ENCODE measurements at regions not wholly inside any gene's neighbourhood (a gene's known extent, or its start where the extent isn't known, plus 50 kb on each side); places are given as distances from the start of the nearest gene placed in this dataset.

GRCh38 chr4:189322426-189322825 lies 618.2 kb upstream of the FRG1 start:
- TF ChIP-seq CTCF (conservative IDR thresholded peaks at IDR 0.05) = no peak
- peaks cover 72% of the 10 kb centered on the region for H3K9me3 Mint-ChIP-seq
- H3K4me1 Mint-ChIP-seq = no peaks in the 10 kb centered on the region
- no peaks in the 10 kb centered on the region for H3K36me3 Mint-ChIP-seq (ENCODE audit: low read depth)
- H3K36me3 ChIP-seq (ENCODE audit: control insufficient read depth, insufficient read depth, low read length) = no peaks in the 10 kb centered on the region
- no peak for DNase-seq
- no peaks in the 10 kb centered on the region for H3K27me3 ChIP-seq (ENCODE audit: control insufficient read depth, insufficient read depth, low read length, poor library complexity, severe bottlenecking)
- H3K4me3 ChIP-seq (ENCODE audit: low read length) = no peak overlapping the region
- H3K9ac ChIP-seq (ENCODE audit: extremely low read depth, low read length, poor library complexity, severe bottlenecking) = no peak overlapping the region
- H3K27me3 Mint-ChIP-seq (ENCODE audit: insufficient read depth) = no peaks in the 10 kb centered on the region
- H3K4me3 Mint-ChIP-seq = no peak overlapping the region
- H3K9me3 ChIP-seq (ENCODE audit: control insufficient read depth, low read length) = no peaks in the 10 kb centered on the region
- H3K4me1 ChIP-seq (ENCODE audit: control insufficient read depth, insufficient read depth, low read length) = peaks cover 2% of the 10 kb centered on the region
- H3K27ac ChIP-seq (ENCODE audit: low read depth, low read length) = no peak overlapping the region
- WGBS, 2 experiments (ENCODE audit: insufficient coverage in 1 of 2, insufficient read length in 1 of 2) = 98% methylated on average over 6 of the region's 6 CpGs; no CpG with 5 or more reads in 1 of the 2 experiments
- no peak overlapping the region for H3K27ac Mint-ChIP-seq

GRCh38 chr4:189341881-189342280 lies 598.8 kb upstream of the FRG1 start:
- H3K27ac Mint-ChIP-seq = no peak overlapping the region
- Histone ChIP-seq H3K36me3 (ENCODE audit: control insufficient read depth, insufficient read depth, low read length) (no peaks in the 10 kb centered on the region), H3K9ac (ENCODE audit: extremely low read depth, low read length, poor library complexity, severe bottlenecking) (no peak overlapping the region), H3K27ac (ENCODE audit: low read depth, low read length) (no peak overlapping the region), H3K9me3 (ENCODE audit: control insufficient read depth, low read length) (no peaks in the 10 kb centered on the region), H3K4me3 (ENCODE audit: low read length) (no peak overlapping the region), H3K27me3 (ENCODE audit: control insufficient read depth, insufficient read depth, low read length, poor library complexity, severe bottlenecking) (no peaks in the 10 kb centered on the region), H3K4me1 (ENCODE audit: control insufficient read depth, insufficient read depth, low read length) (no peaks in the 10 kb centered on the region)
- no peaks in the 10 kb centered on the region for H3K27me3 Mint-ChIP-seq (ENCODE audit: insufficient read depth)
- peaks cover 38% of the 10 kb centered on the region for H3K9me3 Mint-ChIP-seq
- no peak overlapping the region for H3K4me3 Mint-ChIP-seq
- no peak for TF ChIP-seq CTCF (conservative IDR thresholded peaks at IDR 0.05)
- H3K4me1 Mint-ChIP-seq = no peaks in the 10 kb centered on the region
- no peak for DNase-seq
- no peaks in the 10 kb centered on the region for H3K36me3 Mint-ChIP-seq (ENCODE audit: low read depth)
- WGBS, 2 experiments (ENCODE audit: insufficient coverage in 1 of 2, insufficient read length in 1 of 2) = 91 to 100% methylated on average over 2 to 3 of the region's 3 CpGs

GRCh38 chr4:189355590-189355989 lies 585.1 kb upstream of the FRG1 start:
- no peak overlapping the region for H3K4me3 Mint-ChIP-seq
- Histone ChIP-seq H3K9ac (ENCODE audit: extremely low read depth, low read length, poor library complexity, severe bottlenecking) (no peak overlapping the region), H3K27ac (ENCODE audit: low read depth, low read length) (no peak overlapping the region), H3K9me3 (ENCODE audit: control insufficient read depth, low read length) (no peaks in the 10 kb centered on the region), H3K4me3 (ENCODE audit: low read length) (no peak overlapping the region), H3K36me3 (ENCODE audit: control insufficient read depth, insufficient read depth, low read length) (no peaks in the 10 kb centered on the region), H3K4me1 (ENCODE audit: control insufficient read depth, insufficient read depth, low read length) (no peaks in the 10 kb centered on the region), H3K27me3 (ENCODE audit: control insufficient read depth, insufficient read depth, low read length, poor library complexity, severe bottlenecking) (no peaks in the 10 kb centered on the region)
- peaks cover 46% of the 10 kb centered on the region for H3K9me3 Mint-ChIP-seq
- H3K4me1 Mint-ChIP-seq = no peaks in the 10 kb centered on the region
- no peaks in the 10 kb centered on the region for H3K27me3 Mint-ChIP-seq (ENCODE audit: insufficient read depth)
- no peak for TF ChIP-seq CTCF (conservative IDR thresholded peaks at IDR 0.05)
- H3K36me3 Mint-ChIP-seq (ENCODE audit: low read depth) = no peaks in the 10 kb centered on the region
- H3K27ac Mint-ChIP-seq = no peak overlapping the region
- 89 to 94% methylated on average over 27 to 33 of the region's 33 CpGs for WGBS, 2 experiments (ENCODE audit: insufficient coverage in 1 of 2, insufficient read length in 1 of 2)
- DNase-seq = no peak

Measured in endodermal cell (in vitro differentiated cells).